Ureter (tissue), 1 donor: ENCODE measurements at regions not wholly inside any gene's neighbourhood (a gene's known extent, or its start where the extent isn't known, plus 50 kb on each side); places are given as distances from the start of the nearest gene placed in this dataset.
"Not testable (repeated sequence)": the region's sequence is repeated elsewhere in the genome, so short reads cannot be mapped to it uniquely, and the experiment has no call there.

Source experiments
- DNase-seq: peaks from one replicate; pipeline ENCODE4 v3.0.0-alpha.2; 2020; ENCODE audit warnings: low spot score
- donor health status: DM: yes; HTN: yes; CAD: no.

DNA sequence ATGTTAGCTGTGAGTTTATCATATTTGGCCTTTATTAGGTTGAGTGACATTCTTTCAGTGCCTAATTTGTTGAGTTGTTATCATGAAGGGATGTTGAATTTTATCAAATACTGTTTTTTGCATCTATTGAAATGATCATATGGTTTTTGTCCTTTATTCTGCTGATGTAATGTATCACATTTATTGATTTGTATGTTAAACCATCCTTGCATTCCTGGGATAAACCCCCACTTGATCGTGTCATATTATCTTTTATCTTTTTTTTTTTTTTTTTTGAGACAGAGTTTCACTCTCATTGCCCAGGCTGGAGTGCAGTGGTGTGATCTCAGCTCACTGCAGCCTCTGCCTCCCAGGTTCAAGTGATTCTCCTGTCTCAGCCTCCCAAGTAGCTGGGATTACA, 51.9 kb upstream of the MFGE8 start:
- not testable (repeated sequence) for DNase-seq

DNA sequence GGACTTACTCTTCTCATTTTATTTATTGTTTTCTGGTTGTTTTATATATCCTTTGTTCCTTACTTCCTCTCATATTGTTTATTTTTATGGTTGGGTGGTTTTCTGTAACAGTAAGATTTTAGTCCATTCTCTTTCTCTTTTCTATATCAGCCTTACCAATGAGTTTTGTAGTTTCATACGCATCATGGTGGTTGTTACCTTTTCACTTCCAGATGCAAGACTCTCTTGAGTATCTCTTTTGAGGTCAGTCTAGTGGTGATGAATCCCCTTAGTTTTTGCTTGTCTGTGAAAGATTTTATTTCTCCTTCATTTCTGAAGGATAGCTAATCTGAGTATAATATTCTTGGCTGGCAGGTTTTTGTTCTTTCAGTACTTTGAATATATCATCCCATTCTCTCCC, 57.1 kb upstream of the MFGE8 start:
- no peak for DNase-seq

DNA sequence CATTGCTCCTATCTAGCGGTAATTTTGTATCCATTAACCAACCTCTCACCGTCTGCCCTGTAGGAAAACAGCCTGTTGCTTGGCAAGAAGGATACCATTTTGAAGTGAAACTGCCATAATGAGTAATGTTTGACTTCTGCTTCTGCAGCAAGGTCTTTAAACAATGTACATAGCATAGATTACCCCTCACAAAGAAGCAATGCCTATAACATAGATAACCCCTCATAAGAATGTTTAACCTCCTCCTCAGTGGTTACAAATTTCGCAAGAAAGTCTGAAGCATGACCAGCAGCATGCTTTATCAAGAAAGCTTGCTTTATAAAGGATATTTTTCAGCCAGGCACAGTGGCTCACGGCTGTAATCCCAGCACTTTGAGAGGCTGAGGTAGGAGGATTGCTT, 61.2 kb upstream of the MFGE8 start:
- DNase-seq, result no peak

DNA sequence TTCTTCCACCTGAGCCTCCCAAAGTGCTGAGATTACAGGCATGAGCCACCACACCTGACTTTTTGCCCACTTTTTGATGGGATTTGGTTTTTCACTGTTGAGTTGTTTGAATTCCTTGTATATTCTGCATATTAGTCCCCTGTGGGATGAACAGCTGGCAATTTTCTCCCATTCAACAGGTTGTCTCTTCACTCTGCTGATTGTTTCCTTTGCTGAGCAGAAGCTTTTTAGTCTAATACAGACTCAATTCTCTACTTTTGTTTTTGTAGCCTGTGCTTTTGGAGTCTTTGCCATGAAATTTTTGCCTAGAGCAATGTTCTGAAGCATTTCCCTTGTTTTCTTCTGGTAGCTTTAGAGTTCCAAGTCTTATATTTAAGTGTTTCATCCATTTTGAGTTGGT, 62.7 kb upstream of the MFGE8 start:
- DNase-seq, result no peak

DNA sequence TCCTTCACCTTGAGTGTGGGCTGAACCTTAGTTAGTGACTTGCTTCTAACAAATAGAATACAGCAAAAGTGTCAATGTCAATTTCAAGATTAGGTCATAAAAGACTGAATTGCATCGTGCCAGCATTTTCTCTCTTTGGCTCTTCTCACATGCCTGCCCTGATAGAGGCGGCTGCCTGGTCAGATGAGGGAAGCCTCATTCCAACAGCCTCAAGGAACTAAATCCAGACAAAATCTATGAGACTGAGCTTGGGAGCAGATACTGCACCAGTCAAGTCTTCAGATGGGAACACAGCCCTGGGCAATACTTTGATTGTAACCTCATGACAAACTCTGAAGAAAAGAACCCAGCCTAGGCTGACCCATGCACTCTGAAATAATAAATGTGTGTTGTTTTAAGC, 63.5 kb upstream of the MFGE8 start:
- DNase-seq, result no peak

DNA sequence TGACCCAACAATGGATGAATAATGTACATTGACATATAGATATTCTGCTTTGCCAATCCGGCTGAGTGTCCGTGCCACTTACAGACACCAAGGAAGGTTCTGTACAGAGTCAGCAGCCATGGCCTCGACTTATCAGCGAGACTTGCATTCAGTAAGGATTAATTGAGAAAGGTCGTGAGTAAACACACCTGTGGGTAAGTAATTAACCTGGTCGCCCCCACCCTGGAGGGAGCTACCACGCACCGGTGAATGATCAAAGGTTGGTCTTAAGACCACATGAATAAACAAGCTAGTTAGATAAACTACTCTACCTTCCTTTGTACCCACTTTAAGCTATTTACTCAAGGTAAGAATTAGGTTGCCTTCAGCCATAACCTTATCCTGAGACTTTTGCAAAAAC, 66.5 kb upstream of the MFGE8 start:
- no peak for DNase-seq

DNA sequence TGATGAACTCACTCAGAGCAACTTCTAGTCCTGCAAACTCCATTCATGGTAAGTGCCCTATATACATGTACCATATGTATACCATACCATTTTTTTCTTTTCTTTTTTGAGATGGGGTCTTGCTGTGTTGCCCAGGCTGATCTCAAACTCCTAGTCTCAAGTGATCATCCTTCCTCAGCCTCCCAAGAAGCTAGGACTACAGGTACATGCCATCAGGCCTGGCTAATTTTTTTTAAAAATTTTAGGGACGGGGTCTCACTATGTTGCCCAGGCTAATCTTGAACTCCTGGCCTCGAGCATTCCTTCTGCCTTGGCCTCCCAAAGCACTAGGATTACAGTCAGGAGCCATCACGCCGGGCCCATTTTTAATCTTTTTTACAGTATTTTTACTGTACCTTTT, 67.3 kb upstream of the MFGE8 start:
- no peak for DNase-seq

DNA sequence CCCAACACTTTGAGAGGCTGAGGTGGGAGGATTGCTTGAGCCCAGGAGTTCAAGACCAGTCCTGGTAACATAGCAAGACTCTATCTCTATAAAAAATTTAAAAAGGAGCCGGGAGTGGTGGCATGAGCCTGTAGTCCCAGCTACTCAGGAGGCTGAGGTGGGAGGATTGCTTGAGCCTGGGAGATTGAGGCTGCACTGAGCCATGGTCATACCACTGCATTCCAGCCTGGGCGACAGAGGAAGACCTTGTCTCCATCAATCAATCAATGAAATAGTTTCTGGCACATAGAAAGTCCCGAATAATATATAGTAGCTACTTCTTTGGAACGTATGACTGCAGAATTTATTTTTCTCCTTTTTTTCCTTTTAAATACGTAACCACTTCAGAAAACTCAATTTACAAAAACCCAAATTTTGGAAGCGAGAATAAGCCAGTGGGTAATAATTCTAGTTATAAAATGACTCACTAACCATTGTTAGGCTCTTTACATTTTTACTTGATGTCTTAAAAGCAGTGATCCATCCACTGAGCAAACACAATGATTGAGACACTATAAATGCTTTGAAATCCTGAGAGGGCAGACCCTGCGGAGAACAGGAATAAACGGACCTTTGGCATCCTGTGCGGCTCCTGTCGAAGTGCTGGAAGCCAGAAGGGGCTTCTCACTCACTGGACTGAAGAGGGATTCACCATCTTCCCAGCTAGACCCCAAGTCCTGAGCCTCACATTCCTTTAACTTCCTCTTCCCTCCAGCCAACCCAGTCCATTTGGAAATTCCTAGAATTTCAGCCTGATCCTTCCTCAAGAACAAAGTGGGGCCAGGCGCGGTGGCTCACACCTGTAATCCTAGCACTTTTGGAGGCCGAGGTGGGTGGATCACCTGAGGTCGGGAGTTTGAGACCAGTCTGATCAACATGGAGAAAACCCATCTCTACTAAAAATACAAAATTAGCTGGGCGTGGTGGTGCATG, 68.4 kb upstream of the MFGE8 start:
- no peak for DNase-seq

DNA sequence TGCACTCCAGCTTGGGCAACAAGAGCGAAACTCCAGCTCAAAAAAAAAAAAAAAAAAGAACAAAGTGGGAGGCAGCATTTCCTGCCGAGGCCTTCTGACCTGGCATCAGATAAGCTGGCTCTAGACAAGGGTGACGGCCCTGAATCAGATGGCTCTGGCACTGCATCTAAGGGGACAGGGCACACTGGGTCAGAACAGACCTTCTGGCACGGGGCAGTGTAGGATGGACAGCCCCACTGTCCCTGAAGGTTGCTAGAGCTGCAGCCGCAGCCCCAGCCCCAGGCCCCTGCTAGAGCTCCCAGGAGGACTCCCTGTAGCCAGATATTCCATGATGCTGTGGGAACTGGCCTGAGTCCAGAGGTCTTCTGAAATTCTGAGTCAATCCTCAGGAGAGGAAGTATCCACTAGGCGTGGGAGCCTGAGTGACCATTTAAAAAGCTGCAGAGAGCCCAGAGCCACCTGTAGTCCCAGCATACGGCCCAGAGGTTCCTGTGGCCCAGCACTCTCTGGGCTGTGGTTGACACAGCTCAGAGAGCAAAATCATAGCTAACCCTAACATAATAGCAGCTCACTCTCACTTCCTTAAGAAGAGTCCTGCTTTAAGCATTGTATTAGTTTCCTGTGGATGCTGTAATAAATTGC, 69.2 kb upstream of the MFGE8 start:
- DNase-seq, result no peak

DNA sequence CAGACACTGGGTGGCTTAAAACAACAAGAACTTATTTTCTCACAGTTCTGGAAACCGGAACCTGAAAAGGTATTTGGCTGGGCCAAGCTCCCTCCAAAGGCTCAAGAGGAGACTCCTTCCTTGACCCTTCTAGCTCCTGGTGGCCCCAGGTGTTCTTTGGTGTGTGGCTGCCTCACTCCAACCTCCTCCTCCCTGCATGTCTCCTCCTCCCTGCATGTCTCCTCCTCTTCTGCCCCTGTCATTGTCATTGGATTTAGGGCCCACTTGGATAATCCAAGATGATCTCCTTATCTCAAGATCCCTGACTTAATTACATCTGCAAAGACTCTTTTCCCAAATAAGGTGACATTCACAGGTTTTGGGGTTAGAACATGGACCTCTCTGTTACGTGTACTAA, 69.8 kb upstream of the MFGE8 start:
- DNase-seq, result no peak

DNA sequence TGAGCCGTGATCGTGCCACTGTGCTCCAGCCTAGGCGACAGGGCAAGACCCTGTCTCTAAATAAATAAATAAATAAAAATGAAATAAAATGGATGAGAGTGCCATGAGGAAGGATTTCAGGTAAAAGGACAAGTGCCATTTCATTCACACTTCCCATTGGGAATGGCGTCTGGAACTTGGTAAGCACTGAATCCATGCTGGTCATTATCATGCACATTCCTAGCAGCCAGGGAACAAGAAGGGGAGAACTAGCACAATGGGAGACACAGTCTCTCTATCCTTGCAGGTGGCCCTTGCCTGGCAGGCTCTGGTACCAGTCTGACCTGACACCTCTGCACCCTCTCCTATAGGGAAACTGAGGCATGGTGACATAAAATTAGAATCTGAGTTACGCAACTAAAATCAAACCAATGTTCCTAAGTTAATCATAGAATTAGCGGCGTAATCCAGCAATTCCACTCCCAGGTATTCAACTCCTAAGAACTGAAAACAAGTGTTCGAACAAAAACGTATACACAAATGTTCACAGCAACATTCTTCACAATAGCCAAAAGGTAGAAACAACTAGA, 70.8 kb upstream of the MFGE8 start:
- DNase-seq, result no peak

DNA sequence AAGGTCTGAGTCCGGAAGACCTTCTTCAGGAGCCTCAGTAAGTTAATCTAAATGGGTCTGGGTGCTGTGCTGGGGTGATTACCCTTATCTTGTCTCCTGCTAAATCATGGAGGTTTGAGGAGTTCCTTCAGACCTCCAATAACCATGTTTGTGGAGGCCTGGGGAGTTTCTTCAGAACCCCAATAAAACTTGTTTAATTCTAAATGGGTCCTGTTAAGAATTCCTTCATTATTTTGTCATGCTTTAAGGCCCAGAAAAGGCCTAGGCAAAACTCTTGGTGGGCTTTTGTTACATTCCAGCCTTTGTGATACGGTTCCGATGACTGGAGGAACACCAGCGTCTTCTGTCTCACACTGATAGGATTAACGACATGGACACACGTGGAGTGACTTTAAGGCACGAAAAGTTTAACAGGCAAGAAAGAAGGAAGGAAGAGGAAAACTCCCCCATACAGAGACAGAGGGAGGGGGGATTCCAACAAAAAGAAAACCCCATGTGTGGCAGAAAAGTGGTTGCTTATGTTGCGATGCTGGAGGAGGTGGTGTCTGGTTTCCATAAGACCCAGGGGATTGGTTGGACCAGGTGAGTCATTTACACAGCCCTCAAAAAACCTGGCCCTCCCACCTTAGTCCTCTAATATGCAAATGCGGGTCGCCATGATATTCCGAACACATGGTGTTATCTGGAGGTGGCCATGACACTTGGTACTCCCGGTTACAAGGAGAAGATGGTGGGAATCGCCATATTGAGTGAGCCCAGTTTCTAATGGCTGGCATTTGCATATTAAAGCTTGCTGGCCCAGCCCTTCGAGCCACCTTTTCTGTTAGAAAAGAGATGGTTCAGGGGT, 72.6 kb upstream of the MFGE8 start:
- no peak for DNase-seq

DNA sequence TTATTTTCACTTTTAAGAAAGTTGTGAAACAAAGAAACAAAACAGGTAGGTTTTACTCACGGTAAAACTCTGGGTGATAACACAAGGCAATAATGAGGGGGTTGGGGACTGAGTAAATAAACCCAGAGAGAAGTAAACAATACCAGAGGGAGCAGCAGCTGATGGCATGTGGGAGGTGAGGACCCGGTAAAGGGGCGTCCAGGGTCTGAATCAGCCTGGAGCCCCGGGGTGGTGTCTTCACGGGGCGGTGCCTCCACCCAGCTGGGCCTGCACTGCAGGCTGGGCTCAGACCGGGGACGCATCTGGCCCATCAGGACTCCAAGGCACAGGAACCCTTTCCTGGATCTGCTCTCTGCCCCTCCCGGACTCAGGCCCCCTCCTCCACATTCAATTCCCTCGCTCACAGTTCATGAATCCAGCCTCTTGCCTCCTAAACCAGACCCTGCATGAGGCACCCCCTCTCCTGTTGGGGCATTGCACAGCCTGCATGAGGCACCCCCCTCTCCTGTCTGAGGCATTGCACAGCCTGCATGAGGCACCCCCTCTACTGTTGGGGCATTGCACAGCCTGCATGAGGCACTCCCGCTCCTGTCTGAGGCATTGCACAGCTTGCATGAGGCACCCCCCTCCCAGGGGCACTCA, 73.9 kb upstream of the MFGE8 start:
- no peak for DNase-seq

DNA sequence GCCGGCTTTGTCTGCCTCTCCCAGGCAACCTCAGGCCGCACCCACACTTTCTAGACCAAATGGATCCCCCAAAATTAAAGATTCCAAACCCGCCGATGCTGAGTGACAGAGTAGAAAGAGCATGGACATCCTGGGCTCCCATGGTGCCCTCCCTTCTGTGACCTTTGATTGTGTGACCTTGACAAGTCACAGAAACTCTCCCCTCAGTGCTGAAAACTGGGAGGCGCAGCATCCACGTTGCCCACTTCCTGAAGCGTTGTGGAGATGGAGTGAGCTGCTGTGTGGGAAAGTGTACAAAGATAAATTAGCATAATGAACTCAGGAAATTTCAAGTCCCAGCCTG, 74.4 kb upstream of the MFGE8 start:
- DNase-seq, result no peak

DNA sequence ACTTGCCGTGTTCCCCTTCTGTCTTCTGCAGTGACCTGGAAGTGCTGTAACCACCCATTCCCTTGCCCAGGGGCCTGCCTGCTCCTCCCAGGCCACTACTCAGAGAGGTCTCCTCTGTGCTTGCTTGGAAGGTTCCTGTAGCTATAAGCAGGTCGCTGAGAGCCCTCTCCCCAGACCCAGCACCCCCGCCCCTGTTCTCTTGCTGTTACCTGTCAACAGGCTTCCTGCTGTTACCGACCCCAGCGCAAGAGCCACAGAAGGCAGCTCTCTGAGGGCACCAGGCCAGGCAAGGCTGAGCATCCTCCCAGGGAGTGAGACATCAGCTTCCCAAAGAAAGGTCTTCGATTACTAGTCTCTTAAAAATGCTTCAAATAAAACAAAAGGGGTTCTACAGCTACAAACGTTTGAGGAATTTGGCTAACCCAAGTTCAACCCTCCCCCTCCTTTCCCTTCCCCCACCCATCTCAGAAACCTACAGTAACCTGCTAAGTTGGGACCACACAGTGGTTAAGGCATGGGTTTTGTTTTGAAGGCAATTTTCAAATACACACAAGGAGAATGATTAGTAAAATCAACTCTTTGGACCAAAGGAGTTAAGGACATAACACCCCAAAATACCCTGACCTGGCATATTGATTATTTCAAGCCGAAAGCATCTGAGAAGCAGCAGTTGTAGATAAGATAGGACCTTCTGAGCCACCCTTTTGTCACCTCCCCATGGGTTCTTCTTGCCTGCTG, 74.9 kb upstream of the MFGE8 start:
- DNase-seq, result no peak

DNA sequence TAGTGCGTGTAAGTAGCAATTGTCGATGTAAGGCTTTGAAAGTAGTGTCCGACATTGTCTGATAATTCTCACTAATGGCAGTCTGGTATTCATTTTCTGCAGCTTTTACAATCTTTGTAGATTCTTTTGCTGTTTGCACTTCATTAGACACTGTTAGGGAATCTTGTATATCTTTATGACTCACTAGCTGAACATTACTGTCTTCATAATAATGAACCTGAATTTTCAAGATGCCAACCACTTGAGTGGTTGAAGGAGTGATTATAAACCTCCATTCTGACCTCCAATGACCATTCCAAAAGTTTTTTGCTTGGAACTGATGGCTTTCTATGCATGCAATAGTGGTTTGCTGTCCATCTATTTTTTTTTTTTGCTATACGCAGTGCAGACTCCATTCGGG, 76.4 kb upstream of the MFGE8 start:
- DNase-seq, result no peak

DNA sequence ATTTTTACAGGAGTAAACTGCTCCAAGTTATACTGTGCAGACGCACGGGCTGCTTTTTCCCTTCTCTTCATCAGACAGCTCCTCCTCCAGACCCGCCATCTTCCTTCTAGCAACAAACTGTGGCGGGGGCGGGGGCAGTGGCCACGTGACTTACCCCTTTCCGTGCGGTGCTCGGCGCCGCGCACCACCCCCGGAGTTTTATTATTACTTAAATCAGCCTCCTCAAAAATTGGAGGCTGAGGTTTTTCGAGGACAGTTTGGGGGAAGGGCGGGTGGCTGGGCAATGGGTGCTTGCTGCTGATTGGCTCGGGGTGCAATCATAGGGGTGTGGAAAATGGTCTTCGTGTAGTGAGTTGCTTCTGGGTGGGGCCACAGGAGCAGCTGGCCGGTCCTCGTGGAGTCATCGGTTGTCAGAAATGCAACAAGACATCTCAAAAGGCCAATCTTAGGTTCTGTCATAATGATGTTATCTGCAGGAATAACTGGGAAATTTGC, 77.1 kb upstream of the MFGE8 start:
- DNase-seq, result no peak

DNA sequence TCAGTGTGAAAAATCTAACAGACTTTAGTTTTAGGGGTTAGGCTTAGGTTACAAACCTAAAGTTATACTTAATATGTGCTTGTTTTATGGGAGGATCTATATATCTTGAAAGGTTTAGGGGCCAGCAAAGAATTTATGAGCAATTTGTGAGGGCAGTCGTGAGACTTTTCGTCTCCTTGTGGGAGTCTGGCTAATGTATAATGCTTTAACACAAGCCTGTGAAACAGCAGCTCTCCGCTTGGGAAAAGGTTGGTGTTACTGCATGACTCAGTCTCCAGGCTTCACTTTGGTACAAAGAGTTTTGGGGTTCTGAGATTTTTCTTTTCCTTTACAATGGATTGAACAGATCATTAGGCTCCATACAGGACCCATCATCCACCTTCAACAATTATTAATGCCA, 79.0 kb upstream of the MFGE8 start:
- DNase-seq, result no peak

DNA sequence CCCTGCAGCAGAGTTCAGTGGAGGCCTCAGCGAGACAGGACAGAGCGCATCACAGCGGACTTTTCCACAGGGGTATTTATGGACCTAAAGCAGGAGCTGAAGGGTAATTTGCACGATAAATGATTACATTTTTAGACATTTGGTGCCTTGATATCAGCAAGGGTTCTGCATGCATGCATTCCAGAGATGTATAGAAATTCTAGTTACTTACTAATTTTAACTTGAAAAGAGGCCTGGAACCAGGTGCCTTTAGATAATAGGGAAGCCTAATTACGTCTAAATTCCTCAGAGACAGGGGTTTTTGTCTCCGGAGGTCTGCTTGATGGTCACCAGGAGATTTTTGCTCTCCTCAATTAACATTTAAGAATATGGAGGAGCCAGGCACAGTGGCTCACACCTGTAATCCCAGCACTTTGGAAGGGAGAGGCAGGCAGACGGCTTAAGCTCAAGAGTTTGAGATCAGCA, 79.8 kb upstream of the MFGE8 start:
- DNase-seq, result no peak

DNA sequence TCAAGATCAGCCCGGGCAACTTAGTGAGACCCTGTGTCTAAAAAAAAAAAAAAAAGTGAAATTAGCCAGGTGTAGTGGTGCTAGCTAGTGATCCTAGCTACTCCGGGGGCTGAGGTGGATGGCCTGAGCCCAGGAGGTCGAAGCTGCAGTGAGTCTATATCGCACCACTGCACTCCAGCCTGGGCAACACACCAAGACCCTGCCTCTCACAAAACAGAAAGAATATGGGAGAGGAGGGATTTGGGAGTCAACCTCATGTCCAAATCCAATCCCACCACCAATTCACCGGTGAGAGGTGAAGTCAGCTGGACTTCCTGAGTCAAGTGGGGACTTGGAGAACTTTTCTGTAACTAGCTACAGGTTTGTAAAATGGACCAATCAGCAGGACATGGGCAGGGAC, 80.5 kb upstream of the MFGE8 start:
- no peak for DNase-seq

DNA sequence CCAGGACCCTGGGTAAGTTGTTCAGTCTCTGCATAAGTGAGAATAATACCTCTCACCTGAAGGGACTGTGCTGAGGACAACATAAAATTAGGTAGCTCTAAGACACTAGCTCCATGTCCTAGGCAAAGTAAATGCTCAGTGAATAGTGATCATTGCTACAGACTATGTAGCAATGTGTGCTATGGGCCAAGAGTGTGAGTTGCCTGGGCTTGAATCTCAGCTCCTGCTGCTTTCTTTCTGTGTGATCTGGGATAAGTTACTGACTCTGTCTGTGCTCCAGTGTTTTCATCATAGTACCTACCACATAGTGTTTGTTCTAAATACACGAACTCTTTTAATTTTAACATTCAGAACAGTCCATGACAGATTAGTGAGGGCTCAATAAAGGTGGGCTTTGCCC, 81.1 kb upstream of the MFGE8 start:
- no peak for DNase-seq
